HG03066 (cell line): ENCODE measurements at regions not wholly inside any gene's neighbourhood (a gene's known extent, or its start where the extent isn't known, plus 50 kb on each side); places are given as distances from the start of the nearest gene placed in this dataset.

ENCODE experiments used
- ATAC-seq: cut with Tn5 transposase; IDR thresholded peaks from one replicate; pipeline ENCODE4 v1.9.1; 2021; ENCODE audit warnings: low read depth; ENCODE audit not compliant: unreplicated experiment

DNA sequence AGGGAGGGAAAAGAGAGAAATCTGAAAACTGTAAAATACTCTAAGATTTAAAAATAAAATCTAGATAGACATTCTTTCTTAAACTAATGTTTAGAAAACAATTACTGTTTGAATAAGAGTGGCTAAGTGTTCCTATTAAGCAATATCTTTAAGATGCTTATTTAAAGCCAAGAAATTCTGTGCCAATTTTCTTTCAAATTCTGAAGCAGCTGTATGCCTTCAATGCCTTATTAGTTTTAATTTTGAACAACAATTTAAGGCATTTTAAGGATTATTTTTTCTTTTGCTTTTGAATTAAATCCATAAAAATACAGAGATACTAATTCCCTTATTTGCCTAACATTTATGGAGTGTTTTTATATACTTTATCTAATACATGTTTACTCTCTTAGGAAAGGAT is 50.3 kb upstream of the KITLG start:
- no peak for ATAC-seq
